ENCODE measurements at regions not wholly inside any gene's neighbourhood (a gene's known extent, or its start where the extent isn't known, plus 50 kb on each side); places are given as distances from the start of the nearest gene placed in this dataset.

DNA sequence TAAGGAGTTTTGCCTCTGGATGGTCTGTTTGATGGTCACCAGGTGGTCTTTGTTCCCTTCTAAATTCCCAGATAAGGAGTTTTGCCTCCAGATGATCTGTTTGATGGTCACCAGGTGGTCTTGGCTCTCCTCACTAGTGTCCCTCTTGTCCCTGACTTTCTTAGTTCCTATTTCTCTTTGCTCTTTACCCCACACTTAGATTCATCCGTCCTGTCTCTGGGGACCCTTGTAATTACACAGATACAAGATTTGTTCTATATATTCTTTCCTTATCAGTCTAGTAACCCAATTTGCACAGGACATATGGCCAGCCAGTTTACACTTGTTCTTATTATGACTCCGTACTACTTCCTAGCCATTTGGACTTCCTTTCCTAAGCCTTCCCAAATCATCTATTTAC is 84.0 kb upstream of the B3GAT2 start:
- TF ChIP-seq CBX8 (IDR thresholded peaks at IDR 0.05) = no peak
- TF ChIP-seq, protein P1, sequence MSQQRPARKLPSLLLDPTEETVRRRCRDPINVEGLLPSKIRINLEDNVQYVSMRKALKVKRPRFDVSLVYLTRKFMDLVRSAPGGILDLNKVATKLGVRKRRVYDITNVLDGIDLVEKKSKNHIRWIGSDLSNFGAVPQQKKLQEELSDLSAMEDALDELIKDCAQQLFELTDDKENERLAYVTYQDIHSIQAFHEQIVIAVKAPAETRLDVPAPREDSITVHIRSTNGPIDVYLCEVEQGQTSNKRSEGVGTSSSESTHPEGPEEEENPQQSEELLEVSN (IDR thresholded peaks at IDR 0.05; ENCODE audit: borderline replicate concordance, low read depth) = no peak
- no peak for TF ChIP-seq NFE2L2 (conservative IDR thresholded peaks at IDR 0.05; ENCODE audit: low read length)
- TF ChIP-seq JUN (IDR thresholded peaks at IDR 0.05) = no peak
- TF ChIP-seq, protein P2, sequence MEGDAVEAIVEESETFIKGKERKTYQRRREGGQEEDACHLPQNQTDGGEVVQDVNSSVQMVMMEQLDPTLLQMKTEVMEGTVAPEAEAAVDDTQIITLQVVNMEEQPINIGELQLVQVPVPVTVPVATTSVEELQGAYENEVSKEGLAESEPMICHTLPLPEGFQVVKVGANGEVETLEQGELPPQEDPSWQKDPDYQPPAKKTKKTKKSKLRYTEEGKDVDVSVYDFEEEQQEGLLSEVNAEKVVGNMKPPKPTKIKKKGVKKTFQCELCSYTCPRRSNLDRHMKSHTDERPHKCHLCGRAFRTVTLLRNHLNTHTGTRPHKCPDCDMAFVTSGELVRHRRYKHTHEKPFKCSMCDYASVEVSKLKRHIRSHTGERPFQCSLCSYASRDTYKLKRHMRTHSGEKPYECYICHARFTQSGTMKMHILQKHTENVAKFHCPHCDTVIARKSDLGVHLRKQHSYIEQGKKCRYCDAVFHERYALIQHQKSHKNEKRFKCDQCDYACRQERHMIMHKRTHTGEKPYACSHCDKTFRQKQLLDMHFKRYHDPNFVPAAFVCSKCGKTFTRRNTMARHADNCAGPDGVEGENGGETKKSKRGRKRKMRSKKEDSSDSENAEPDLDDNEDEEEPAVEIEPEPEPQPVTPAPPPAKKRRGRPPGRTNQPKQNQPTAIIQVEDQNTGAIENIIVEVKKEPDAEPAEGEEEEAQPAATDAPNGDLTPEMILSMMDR (IDR thresholded peaks at IDR 0.05) = no peak
- TF ChIP-seq RAD21 (conservative IDR thresholded peaks at IDR 0.05 in 1 of 2, IDR thresholded peaks at IDR 0.05 in 1 of 2) = no peak
- TF ChIP-seq POLR2A (IDR thresholded peaks at IDR 0.05; ENCODE audit: low read length) = no peak
- no peak for TF ChIP-seq MYC (IDR thresholded peaks at IDR 0.05; ENCODE audit: borderline replicate concordance, low read length)
